NCI-H187 (cell line): ENCODE measurements at regions not wholly inside any gene's neighbourhood (a gene's known extent, or its start where the extent isn't known, plus 50 kb on each side); places are given as distances from the start of the nearest gene placed in this dataset.

ENCODE experiments used
- DNase-seq, 2 experiments: peaks; one replicate each; lab custom pipeline; 2025; lab: John Stamatoyannopoulos, UW

GRCh38 chr4:38563707-38564495 is 100.1 kb upstream of the KLF3 start:
- peak; percentile 38 to 41 for DNase-seq

- DNase-seq = no peak
Measured at GRCh38 chr4:38565271-38566199, 98.5 kb upstream of the KLF3 start.

- no peak for DNase-seq
Measured at GRCh38 chr4:38566806-38567398, 97.1 kb upstream of the KLF3 start.

- DNase-seq = no peak
Measured at GRCh38 chr4:38567457-38567856, 96.5 kb upstream of the KLF3 start.

- DNase-seq = no peak
Measured at GRCh38 chr4:38568768-38569167, 95.2 kb upstream of the KLF3 start.

- DNase-seq = no peak
Measured at GRCh38 chr4:38570647-38571276, 93.2 kb upstream of the KLF3 start.

- DNase-seq = no peak
Measured at GRCh38 chr4:38572793-38573192, 91.2 kb upstream of the KLF3 start.

GRCh38 chr4:38574559-38575333 is 89.3 kb upstream of the KLF3 start:
- DNase-seq = no peak

GRCh38 chr4:38576767-38577166 is 87.2 kb upstream of the KLF3 start:
- DNase-seq = no peak

- DNase-seq = no peak
Measured at GRCh38 chr4:38577462-38577861, 86.5 kb upstream of the KLF3 start.

GRCh38 chr4:38581426-38582106 is 82.4 kb upstream of the KLF3 start:
- no peak for DNase-seq

GRCh38 chr4:38582445-38582844 is 81.6 kb upstream of the KLF3 start:
- no peak for DNase-seq

GRCh38 chr4:38582889-38583470 is 81.0 kb upstream of the KLF3 start:
- no peak for DNase-seq

GRCh38 chr4:38585871-38586270 is 78.1 kb upstream of the KLF3 start:
- DNase-seq = no peak

- no peak for DNase-seq
Measured at GRCh38 chr4:38587106-38587505, 76.9 kb upstream of the KLF3 start.

GRCh38 chr4:38590046-38590445 is 74.0 kb upstream of the KLF3 start:
- DNase-seq = no peak

- no peak for DNase-seq
Measured at GRCh38 chr4:38591617-38592337, 72.2 kb upstream of the KLF3 start.

- DNase-seq = no peak
Measured at GRCh38 chr4:38598489-38598888, 65.5 kb upstream of the KLF3 start.

GRCh38 chr4:38600575-38600974 is 63.4 kb upstream of the KLF3 start:
- DNase-seq = no peak
